ENCODE measurements at regions not wholly inside any gene's neighbourhood (a gene's known extent, or its start where the extent isn't known, plus 50 kb on each side); places are given as distances from the start of the nearest gene placed in this dataset.

DNA sequence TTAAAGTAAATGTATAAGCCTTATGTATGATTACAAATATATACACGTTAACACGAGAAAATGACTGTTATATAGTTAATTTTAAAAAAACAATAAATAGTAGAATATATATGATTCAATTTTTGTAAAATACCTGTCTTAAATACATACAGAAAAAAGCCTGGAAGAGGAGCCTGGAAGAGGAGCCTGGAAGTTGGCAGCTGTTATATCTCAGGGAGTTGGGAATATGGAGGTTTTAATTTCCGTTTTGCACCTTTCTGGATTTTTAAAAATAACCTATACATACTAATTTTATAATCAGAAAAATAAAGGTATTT lies 111.6 kb downstream of the WT1 start:
- DNase-seq, result no peak

DNA sequence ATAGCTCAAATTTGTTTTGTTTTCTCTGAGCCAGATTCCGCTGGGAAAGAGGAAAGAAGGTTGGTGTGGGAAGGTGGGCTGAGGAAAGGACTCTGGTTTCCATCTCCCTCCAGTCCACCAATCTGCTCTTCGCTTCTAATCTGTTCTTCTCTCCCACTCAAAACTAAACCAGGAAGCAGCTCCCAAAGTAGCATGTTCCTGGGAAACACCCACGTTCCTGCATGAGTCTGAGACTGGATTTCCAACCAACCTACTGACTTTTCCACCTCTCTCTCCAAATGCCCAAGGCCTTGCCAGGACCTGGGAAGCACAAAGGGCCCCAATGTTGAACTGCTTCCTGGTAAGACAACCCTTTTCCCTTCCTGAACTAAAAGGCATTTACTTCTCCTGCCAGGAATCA lies 110.2 kb downstream of the WT1 start:
- DNase-seq, result no peak

DNA sequence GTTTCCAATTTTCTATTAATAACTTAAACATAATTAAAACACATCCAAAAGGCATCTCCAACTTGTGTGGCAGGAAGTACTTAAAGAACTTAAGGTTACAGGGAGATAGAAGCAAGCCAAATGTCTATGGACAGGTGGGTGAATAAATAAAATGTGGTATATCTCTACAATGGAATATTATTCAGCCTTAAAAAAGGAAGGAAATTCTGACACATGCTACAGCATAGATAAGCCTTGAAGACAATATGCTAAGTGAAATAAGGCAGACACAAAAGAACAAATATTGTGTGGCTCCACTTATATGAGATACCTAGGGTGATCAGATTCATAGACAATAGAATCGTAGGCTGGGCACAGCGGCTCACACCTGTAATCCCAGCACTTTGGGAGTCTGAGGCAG lies 109.6 kb downstream of the WT1 start:
- no peak for DNase-seq

DNA sequence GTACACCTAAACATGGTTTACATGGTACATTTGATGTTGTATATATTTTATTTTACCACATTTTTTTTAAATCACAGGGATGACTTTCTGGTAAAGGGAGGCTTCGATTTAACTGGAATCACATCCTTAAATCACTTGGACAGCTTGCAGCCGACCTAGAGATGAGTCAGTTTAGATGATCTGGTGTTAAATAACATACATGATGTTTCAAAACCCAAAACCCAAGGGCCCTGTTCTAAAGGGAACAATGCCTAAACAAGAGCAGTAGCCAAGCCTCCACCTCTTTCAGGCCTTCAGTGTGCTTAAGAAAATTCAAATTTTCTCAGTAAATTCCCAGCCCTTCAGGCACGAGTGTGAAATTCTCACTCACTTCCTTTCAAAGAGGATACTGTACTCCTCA lies 108.8 kb downstream of the WT1 start:
- no peak for DNase-seq

DNA sequence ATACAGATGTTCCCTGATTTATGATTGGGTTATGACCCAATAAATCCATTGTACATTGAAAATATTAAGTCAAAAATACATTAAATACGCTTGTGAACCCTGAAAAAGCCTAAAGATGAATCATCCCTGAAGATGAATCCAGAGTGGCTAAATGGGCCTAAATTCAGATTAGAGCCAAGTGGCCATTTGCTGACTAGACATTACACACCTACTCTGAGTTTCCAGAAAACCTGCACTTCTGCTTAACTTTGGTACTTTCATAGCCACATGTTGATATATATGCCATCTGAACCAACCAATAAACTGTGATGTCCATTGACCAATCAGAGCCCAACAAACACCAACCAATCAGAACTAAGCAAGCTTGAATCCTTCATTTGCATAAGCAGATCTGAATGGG lies 106.9 kb downstream of the WT1 start:
- no peak for DNase-seq

DNA sequence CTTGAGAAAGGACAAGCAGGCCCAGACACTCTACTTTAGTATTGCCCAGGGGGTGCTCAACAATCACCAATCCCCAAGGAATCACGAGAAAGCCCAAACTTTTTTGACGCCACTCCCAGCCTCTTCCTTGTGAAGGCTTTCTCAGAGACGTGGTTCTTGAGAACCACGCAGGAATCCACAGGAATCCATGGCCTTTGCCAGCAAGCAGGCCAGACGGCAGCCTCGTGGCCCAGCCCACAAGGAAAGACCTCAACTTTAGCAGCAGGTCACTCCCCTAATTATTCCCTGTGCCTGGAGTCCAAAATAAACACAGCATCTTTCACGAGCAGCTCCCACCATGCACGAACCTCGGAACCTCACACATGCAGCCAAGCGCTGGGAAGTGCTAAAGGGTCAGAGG lies 104.2 kb downstream of the WT1 start:
- no peak for DNase-seq

DNA sequence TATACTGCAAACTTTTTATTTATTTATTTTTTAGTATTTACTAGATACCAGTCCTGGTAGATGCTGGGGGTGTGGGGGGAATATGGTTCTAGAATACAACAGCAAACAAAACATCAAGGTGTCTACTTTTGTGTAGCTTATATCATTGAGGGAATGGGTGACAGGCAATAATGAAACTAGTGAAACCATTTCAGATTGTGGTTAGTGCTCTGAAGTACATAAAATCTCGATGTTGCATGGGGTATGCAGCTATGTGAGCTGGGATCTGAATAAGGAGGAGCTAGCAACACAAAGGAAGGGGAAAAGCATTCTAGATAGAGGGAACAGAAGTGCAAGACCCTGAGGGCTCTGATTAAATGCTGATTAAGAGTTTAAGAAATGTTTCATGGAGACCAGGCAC lies 103.5 kb downstream of the WT1 start:
- no peak for DNase-seq

DNA sequence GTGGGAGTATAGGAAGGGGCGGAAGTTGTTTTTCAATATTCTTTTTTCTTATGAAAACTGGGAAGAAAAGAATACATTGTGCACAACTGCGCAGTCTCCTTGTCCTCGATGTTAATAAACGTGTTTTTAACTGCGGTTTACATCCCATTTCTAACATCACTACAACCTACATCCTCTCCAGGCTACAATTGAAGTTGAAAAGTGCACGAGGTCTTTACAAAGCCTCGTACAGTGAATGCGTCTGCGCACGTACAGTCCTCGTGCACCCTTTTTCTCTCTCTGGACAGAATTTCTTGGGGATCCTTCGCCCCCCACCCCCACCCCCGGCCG lies 102.4 kb downstream of the WT1 start:
- no peak for DNase-seq

DNA sequence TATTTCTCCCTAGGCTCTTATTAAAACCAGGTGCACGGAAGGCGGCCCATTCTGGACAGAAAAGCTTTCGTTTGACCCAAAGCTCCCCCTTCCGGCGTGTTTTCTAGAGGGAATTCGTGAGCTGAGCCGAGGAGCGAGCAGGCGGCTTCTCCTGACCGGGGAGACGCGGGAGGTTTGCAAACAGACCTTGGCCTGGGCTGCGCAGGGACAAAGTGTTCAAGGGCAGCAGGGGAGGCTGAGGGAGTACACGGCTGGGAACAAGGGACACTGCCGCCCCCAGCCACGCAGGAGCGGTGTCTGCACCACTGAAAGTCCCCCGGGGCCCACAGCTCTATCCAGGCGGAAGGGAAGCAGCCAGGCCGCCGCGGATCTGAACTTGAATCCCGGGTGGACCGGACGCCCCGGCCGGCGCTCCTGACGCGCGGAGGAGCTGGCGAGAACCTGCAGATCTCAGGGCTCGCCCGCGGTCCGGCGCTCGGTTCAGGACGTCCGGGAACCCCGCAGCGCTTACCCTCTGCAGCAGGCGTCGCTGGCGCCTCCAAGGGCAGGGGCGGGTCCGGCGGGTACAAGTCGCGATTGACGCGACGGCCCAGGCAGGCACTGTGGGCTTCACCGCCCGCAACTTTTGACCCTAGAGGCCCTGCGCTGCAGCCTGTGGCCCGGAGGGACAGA lies 101.9 kb downstream of the WT1 start:
- no peak for DNase-seq

DNA sequence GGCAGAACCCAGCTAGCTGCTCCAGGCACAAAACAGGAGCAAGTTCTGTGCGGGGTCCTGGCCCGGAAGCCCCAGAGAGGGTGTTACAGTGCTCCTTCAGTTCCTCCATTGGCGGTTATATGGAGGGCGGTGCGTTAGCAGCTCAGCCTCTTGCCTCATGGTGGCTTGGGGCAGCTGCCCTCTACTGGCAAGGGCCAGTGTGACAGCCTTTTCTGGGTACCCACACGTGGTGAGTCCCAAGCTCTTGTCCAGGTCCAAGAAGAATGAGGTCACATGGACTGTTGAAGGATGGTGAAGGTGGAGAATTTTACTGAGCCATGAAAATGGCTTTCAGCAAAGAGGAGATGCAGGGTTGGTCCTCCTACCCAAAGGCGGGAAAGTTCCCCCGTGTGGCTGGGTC lies 100.5 kb downstream of the WT1 start:
- no peak for DNase-seq
